ENCODE measurements at regions not wholly inside any gene's neighbourhood (a gene's known extent, or its start where the extent isn't known, plus 50 kb on each side); places are given as distances from the start of the nearest gene placed in this dataset.

DNA sequence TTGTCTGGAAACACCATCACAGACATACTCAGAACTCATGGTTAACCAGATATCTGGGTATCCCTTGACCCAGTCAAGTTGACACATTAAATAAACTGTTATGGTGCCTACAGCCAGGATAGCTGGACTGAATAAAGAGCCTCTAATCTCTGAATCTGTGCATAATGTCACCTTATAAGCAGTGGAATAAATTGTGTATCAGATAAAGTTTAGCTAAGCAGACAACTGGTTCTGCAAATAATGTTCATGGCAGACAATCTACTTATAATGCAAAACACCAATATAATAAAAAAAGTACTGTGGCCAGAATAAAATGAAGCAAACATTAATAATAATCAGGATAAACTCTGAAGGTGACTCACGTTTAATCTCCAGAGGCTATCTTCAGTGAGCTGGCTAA, 628.5 kb upstream of the FAT3 start:
- H3K14ac ChIP-seq (ENCODE audit: low read length in 2 of 2) = no peak overlapping the region
- no peak overlapping the region for H2BK15ac ChIP-seq (ENCODE audit: low read depth, poor library complexity, severe bottlenecking)
- H2AK5ac ChIP-seq (ENCODE audit: low read length, severe bottlenecking) = no peak overlapping the region
- H2BK12ac ChIP-seq (ENCODE audit: low read length in 2 of 2) = no peak overlapping the region
- H3K4ac ChIP-seq (ENCODE audit: low read depth in 1 of 2, low read length in 2 of 2) = no peak overlapping the region
- no peak overlapping the region for H3K9ac ChIP-seq (ENCODE audit: low read length)
- H2BK5ac ChIP-seq (ENCODE audit: low read depth, low read length, poor library complexity, severe bottlenecking) = no peak overlapping the region
- no peak overlapping the region for H3K4me3 ChIP-seq (ENCODE audit: insufficient read depth in 1 of 2, low read depth in 1 of 2, low read length in 2 of 2)
- no peaks in the 10 kb centered on the region for H3K36me3 ChIP-seq (ENCODE audit: control insufficient read depth in 1 of 2, insufficient read depth in 2 of 2, low read depth in 1 of 2, low read length in 2 of 2)
- no peak overlapping the region for H3K23ac ChIP-seq (ENCODE audit: low read length in 2 of 2)
- no peak overlapping the region for H3K27ac ChIP-seq (ENCODE audit: low read length, poor library complexity, severe bottlenecking)
- H3K9me3 ChIP-seq (ENCODE audit: control insufficient read depth, low read length) = peaks cover 25% of the 10 kb centered on the region
- H3K27me3 ChIP-seq (ENCODE audit: control insufficient read depth in 1 of 2, insufficient read depth in 1 of 2, low read length in 2 of 2) = no peaks in the 10 kb centered on the region
- no peak overlapping the region for H3K4me2 ChIP-seq (ENCODE audit: low read length, poor library complexity, severe bottlenecking)
- 100% methylated on average over 1 of the region's 1 CpG for WGBS
- H3K18ac ChIP-seq (ENCODE audit: low read depth in 1 of 2, low read length in 2 of 2) = no peak overlapping the region
- no peak overlapping the region for H2AFZ ChIP-seq (ENCODE audit: low read depth, low read length)
- no peak overlapping the region for H2BK120ac ChIP-seq (ENCODE audit: low read depth, low read length)
- no peaks in the 10 kb centered on the region for H3K4me1 ChIP-seq (ENCODE audit: control insufficient read depth, insufficient read depth, low read depth, low read length)
- no peaks in the 10 kb centered on the region for H3K79me1 ChIP-seq (replicated peaks; ENCODE audit: low read length, poor library complexity, severe bottlenecking)
- DNase-seq = no peak
- no peak overlapping the region for H4K91ac ChIP-seq (ENCODE audit: low read length)
- H4K8ac ChIP-seq (ENCODE audit: low read length) = no peak overlapping the region

GRCh38 chr11:91591021-91591420, 633.6 kb upstream of the FAT3 start:
- Histone ChIP-seq H3K9me3 (ENCODE audit: control insufficient read depth, low read length) (peaks cover 27% of the 10 kb centered on the region), H3K27me3 (ENCODE audit: control insufficient read depth in 1 of 2, insufficient read depth in 1 of 2, low read length in 2 of 2) (no peaks in the 10 kb centered on the region), H3K27ac (ENCODE audit: low read length, poor library complexity, severe bottlenecking) (no peak overlapping the region), H2BK12ac (ENCODE audit: low read length in 2 of 2) (no peak overlapping the region), H3K4me1 (ENCODE audit: control insufficient read depth, insufficient read depth, low read depth, low read length) (no peaks in the 10 kb centered on the region), H3K23ac (ENCODE audit: low read length in 2 of 2) (no peak overlapping the region), H3K4me3 (ENCODE audit: insufficient read depth in 1 of 2, low read depth in 1 of 2, low read length in 2 of 2) (no peak overlapping the region), H3K9ac (ENCODE audit: low read length) (no peak overlapping the region), H2AK5ac (ENCODE audit: low read length, severe bottlenecking) (no peak overlapping the region), H2BK15ac (ENCODE audit: low read depth, poor library complexity, severe bottlenecking) (no peak overlapping the region), H2BK5ac (ENCODE audit: low read depth, low read length, poor library complexity, severe bottlenecking) (no peak overlapping the region), H2AFZ (ENCODE audit: low read depth, low read length) (no peak overlapping the region), H3K4me2 (ENCODE audit: low read length, poor library complexity, severe bottlenecking) (no peak overlapping the region), H3K79me1 (replicated peaks; ENCODE audit: low read length, poor library complexity, severe bottlenecking) (no peaks in the 10 kb centered on the region), H3K36me3 (ENCODE audit: control insufficient read depth in 1 of 2, insufficient read depth in 2 of 2, low read depth in 1 of 2, low read length in 2 of 2) (no peaks in the 10 kb centered on the region), H3K18ac (ENCODE audit: low read depth in 1 of 2, low read length in 2 of 2) (no peak overlapping the region), H2BK120ac (ENCODE audit: low read depth, low read length) (no peak overlapping the region), H4K91ac (ENCODE audit: low read length) (no peak overlapping the region), H4K8ac (ENCODE audit: low read length) (no peak overlapping the region), H3K4ac (ENCODE audit: low read depth in 1 of 2, low read length in 2 of 2) (no peak overlapping the region), H3K14ac (ENCODE audit: low read length in 2 of 2) (no peak overlapping the region)
- no peak for DNase-seq
- 71% methylated on average over 1 of the region's 1 CpG for WGBS

DNA sequence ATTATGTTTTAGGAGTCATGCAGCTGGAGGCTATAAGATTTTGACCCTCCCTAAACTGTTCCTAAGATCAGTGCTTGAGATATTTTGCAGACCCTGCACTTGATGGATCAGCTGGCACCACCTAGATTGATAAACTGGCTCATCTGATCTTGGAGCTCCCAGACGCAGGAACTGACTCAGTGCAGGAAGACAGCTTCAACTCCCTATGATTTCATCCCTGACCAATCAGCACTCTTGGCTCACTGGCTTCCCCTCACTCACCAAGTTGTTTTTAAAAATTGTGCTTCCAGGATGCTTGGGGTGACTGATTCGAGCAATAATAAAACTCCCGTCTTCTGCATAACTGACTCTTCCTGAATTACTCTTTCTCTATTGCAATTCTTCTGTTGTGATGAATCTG, 637.5 kb upstream of the FAT3 start:
- no peak overlapping the region for H3K4ac ChIP-seq (ENCODE audit: low read depth in 1 of 2, low read length in 2 of 2)
- H3K18ac ChIP-seq (ENCODE audit: low read depth in 1 of 2, low read length in 2 of 2) = no peak overlapping the region
- H4K8ac ChIP-seq (ENCODE audit: low read length) = no peak overlapping the region
- no peaks in the 10 kb centered on the region for H3K36me3 ChIP-seq (ENCODE audit: control insufficient read depth in 1 of 2, insufficient read depth in 2 of 2, low read depth in 1 of 2, low read length in 2 of 2)
- 79% methylated on average over 3 of the region's 3 CpGs for whole genome bisulfite sequencing
- no peak overlapping the region for H3K4me3 ChIP-seq (ENCODE audit: insufficient read depth in 1 of 2, low read depth in 1 of 2, low read length in 2 of 2)
- H3K4me1 ChIP-seq (ENCODE audit: control insufficient read depth, insufficient read depth, low read depth, low read length) = no peaks in the 10 kb centered on the region
- no peak overlapping the region for H3K4me2 ChIP-seq (ENCODE audit: low read length, poor library complexity, severe bottlenecking)
- no peak overlapping the region for H3K27ac ChIP-seq (ENCODE audit: low read length, poor library complexity, severe bottlenecking)
- no peak overlapping the region for H2BK5ac ChIP-seq (ENCODE audit: low read depth, low read length, poor library complexity, severe bottlenecking)
- no peak overlapping the region for H3K9ac ChIP-seq (ENCODE audit: low read length)
- no peak overlapping the region for H3K23ac ChIP-seq (ENCODE audit: low read length in 2 of 2)
- H2BK12ac ChIP-seq (ENCODE audit: low read length in 2 of 2) = no peak overlapping the region
- H3K27me3 ChIP-seq (ENCODE audit: control insufficient read depth in 1 of 2, insufficient read depth in 1 of 2, low read length in 2 of 2) = no peaks in the 10 kb centered on the region
- H3K14ac ChIP-seq (ENCODE audit: low read length in 2 of 2) = no peak overlapping the region
- DNase-seq = no peak
- no peak overlapping the region for H2BK15ac ChIP-seq (ENCODE audit: low read depth, poor library complexity, severe bottlenecking)
- no peak overlapping the region for H4K91ac ChIP-seq (ENCODE audit: low read length)
- H2AFZ ChIP-seq (ENCODE audit: low read depth, low read length) = no peak overlapping the region
- H2BK120ac ChIP-seq (ENCODE audit: low read depth, low read length) = no peak overlapping the region
- H3K79me1 ChIP-seq (replicated peaks; ENCODE audit: low read length, poor library complexity, severe bottlenecking) = no peaks in the 10 kb centered on the region
- H2AK5ac ChIP-seq (ENCODE audit: low read length, severe bottlenecking) = no peak overlapping the region
- peaks cover 12% of the 10 kb centered on the region for H3K9me3 ChIP-seq (ENCODE audit: control insufficient read depth, low read length)

GRCh38 chr11:91585035-91585801, 639.4 kb upstream of the FAT3 start:
- no peak overlapping the region for H3K4me3 ChIP-seq (ENCODE audit: insufficient read depth in 1 of 2, low read depth in 1 of 2, low read length in 2 of 2)
- H3K4me1 ChIP-seq (ENCODE audit: control insufficient read depth, insufficient read depth, low read depth, low read length) = no peaks in the 10 kb centered on the region
- no peaks in the 10 kb centered on the region for H3K27me3 ChIP-seq (ENCODE audit: control insufficient read depth in 1 of 2, insufficient read depth in 1 of 2, low read length in 2 of 2)
- 85% methylated on average over 3 of the region's 4 CpGs for WGBS
- H2BK120ac ChIP-seq (ENCODE audit: low read depth, low read length) = no peak overlapping the region
- H3K9ac ChIP-seq (ENCODE audit: low read length) = no peak overlapping the region
- H3K9me3 ChIP-seq (ENCODE audit: control insufficient read depth, low read length) = no peaks in the 10 kb centered on the region
- H2BK5ac ChIP-seq (ENCODE audit: low read depth, low read length, poor library complexity, severe bottlenecking) = no peak overlapping the region
- H3K27ac ChIP-seq (ENCODE audit: low read length, poor library complexity, severe bottlenecking) = no peak overlapping the region
- H4K91ac ChIP-seq (ENCODE audit: low read length) = no peak overlapping the region
- H2BK15ac ChIP-seq (ENCODE audit: low read depth, poor library complexity, severe bottlenecking) = no peak overlapping the region
- H3K18ac ChIP-seq (ENCODE audit: low read depth in 1 of 2, low read length in 2 of 2) = no peak overlapping the region
- H3K4me2 ChIP-seq (ENCODE audit: low read length, poor library complexity, severe bottlenecking) = no peak overlapping the region
- H3K79me1 ChIP-seq (replicated peaks; ENCODE audit: low read length, poor library complexity, severe bottlenecking) = no peaks in the 10 kb centered on the region
- no peak for DNase-seq
- no peak overlapping the region for H3K14ac ChIP-seq (ENCODE audit: low read length in 2 of 2)
- no peak overlapping the region for H2AK5ac ChIP-seq (ENCODE audit: low read length, severe bottlenecking)
- no peak overlapping the region for H2BK12ac ChIP-seq (ENCODE audit: low read length in 2 of 2)
- no peak overlapping the region for H3K4ac ChIP-seq (ENCODE audit: low read depth in 1 of 2, low read length in 2 of 2)
- H3K23ac ChIP-seq (ENCODE audit: low read length in 2 of 2) = no peak overlapping the region
- H3K36me3 ChIP-seq (ENCODE audit: control insufficient read depth in 1 of 2, insufficient read depth in 2 of 2, low read depth in 1 of 2, low read length in 2 of 2) = no peaks in the 10 kb centered on the region
- H4K8ac ChIP-seq (ENCODE audit: low read length) = no peak overlapping the region
- H2AFZ ChIP-seq (ENCODE audit: low read depth, low read length) = no peak overlapping the region

Measured in mesenchymal stem cell (in vitro differentiated cells and primary cell).